UCSD-AML1 (cell line): ENCODE measurements at regions not wholly inside any gene's neighbourhood (a gene's known extent, or its start where the extent isn't known, plus 50 kb on each side); places are given as distances from the start of the nearest gene placed in this dataset.

Source experiments
- DNase-seq: peaks from one replicate; lab custom pipeline; 2025; ENCODE audit not compliant: unreplicated experiment; lab: John Stamatoyannopoulos, UW

DNA sequence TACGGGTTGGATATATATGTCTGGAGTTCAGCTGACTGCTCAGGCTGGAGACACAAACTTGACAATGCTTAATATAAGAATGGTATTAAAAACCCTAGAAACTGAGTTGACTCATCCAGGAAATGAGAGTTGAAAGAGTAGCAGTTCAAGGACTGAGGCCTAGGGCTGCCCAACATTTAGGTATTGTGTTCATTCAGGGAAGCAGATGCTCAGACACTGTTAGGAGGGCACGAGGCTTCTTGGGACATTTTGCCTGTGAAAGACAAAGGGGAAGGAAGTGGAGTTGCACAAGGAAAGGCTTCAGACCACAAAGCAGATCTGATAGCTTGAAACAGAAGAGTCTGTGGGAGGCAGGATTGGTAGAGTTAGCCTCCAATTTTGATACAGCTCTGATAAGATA lies 52.0 kb upstream of the HS3ST1 start:
- peak; percentile 56 for DNase-seq
